Right hindlimb (tissue), 1 donor: ENCODE measurements at regions not wholly inside any gene's neighbourhood (a gene's known extent, or its start where the extent isn't known, plus 50 kb on each side); places are given as distances from the start of the nearest gene placed in this dataset.

Experiments used
- DNase-seq: peaks from one replicate; pipeline ENCODE4 v3.0.0-alpha.2; 2018

- DNase-seq: no peak
Observed at GRCh38 chr1:114222920-114223319, 69.3 kb upstream of the SYT6 start.

- DNase-seq: no peak
Observed at GRCh38 chr1:114219172-114219868, 65.7 kb upstream of the SYT6 start.

DNA sequence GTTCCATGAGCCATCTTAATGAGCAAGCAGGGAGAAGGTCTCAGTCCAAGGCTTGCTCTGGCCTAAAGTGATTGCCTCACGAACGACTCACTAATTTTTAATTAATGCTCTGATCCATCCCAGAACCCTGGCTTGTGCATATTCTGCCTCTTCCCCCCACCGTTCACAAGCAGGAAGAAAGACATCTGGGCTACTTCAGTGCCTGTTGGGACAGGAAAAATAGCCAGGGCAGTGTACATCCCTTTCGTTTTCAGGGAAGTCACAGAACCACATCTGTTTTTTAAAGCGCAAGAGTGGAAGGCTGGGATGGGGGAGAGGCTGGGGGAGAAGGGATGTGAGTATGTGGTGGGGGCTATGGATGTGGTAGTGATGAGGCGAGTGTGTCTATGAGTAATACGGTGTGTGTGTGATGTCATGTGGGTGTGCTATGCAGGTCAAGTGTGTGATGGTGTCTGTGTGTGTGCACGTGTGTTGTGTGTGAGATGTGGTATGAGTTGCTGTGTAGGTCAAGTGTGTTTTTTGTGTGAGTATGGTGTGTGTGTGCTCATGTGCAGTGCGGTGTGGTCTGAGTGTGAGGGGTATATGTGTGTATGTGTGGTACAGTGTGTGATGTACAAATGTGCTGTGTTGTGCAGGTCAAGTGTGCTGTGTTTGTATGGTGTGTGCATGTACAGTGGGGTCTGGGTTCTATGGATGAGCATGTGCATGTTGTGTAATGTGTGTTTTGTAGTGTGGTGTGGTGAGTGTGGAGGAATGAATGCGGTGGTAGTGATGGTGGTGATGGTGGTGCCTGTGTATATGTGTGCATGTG is 64.9 kb upstream of the SYT6 start:
- peak; percentile 63 for DNase-seq

- DNase-seq: no peak
Observed at GRCh38 chr1:114216431-114217173, 62.9 kb upstream of the SYT6 start.

- no peak for DNase-seq
Observed at GRCh38 chr1:114215436-114215835, 61.8 kb upstream of the SYT6 start.

DNA sequence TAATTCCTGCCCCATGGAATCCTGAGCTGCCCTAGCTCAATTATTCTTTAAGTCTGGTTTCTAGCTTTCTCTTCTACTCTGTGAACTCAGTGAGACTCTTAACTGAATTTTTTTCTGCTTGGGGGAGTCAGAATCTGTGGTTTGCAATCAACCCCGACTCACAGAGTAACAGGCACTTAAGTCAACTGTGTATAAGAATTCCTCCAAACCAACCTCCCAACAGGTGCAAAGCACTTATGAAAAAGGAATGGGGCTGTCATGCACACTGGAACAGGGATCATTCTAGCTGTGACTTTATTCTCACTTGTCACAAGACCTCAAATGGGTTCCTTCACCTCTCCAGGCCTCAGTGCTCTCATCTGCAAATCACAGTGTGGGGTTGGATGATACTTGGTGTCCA is 60.3 kb upstream of the SYT6 start:
- DNase-seq: no peak

DNA sequence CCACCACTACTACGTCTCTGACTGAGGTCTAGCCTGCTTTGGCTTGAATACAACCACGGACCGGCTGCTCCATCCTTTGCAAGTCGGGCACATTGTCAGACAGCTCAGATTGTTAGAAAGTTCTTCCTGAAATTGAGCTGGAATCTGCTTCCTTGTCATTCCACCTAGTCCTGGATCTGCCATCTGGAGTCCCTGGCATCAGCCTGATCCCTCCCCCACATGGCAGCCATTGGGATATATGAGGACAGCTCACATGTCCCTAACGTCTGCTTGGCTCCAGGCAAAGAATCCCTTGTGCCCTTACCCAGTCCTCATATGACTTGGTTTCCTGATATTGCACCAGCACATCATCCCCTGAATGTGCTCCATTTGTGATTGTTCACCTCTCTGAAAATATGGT is 56.3 kb upstream of the SYT6 start:
- DNase-seq: no peak

DNA sequence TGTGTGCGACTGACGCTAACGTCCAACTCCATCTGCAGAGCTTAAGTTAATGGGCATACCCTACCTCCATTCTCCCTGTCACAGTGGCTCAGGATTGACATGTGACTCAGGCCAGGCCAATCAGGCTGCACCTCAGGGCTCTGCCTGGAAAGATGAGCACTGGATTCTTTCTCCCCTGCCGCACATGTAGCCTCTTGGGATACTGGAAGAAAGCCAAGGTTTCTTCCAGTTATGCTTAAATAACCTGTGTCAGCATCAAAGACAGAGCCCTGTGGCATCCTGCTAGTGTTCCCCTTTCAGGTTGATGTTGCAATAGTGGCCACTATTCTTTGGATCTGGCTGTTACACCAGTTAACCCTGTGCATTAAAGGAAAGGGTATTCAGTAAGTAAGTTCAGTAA is 55.0 kb upstream of the SYT6 start:
- no peak for DNase-seq

- no peak for DNase-seq
Observed at GRCh38 chr1:114208106-114208505, 54.4 kb upstream of the SYT6 start.

DNA sequence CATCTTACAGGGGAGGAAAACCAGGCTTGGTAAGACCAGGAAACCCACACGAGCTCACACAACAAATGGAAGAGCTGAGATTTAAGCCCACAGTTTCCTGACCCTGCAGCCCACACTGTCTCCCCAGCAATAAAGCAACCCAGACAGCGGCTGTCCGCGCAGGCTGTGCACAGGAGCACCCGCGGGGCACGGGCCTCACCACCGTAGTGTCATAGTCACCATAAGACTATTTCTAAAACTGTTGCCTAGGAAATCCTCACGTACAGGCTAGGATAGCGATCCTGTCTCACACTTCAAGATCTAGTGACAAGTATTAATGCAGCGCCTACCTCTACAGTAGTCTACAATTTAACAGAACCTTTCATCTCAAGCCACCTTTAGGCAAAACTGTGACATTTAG is 54.0 kb upstream of the SYT6 start:
- DNase-seq: no peak

- DNase-seq: no peak
Observed at GRCh38 chr1:114206392-114206791, 52.7 kb upstream of the SYT6 start.

- DNase-seq: no peak
Observed at GRCh38 chr1:114203595-114204128, 50.0 kb upstream of the SYT6 start.
